ENCODE measurements at regions not wholly inside any gene's neighbourhood (a gene's known extent, or its start where the extent isn't known, plus 50 kb on each side); places are given as distances from the start of the nearest gene placed in this dataset.
A peak's percentile ranks its signal among the peaks of the same experiment; 100 is the strongest.

DNA sequence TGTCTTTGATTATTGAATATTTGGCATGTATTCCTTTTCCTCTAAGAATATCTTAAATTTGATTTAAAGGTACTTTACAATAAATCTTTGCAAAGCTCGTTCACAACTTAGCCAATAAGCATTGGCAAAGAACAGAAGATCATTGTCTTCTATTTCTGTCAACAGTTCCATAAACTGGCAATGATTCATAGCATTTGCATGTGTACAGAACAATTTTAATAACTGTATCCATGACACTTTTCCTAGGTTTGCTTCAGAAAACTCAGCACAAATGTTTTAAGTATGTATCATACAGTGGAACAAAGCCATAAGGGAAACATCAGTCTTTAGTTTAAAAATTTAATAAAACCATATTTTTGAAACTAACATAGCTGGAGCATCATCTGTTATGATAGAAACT lies 462.7 kb upstream of the RPS6KA3 start:
- TF ChIP-seq EZH2phosphoT487 (IDR thresholded peaks at IDR 0.05; ENCODE audit: borderline replicate concordance, low read length) (no peak), EZH2 (IDR thresholded peaks at IDR 0.05; ENCODE audit: low read length, unreplicated experiment) (no peak)
- TF ChIP-seq, protein P1, sequence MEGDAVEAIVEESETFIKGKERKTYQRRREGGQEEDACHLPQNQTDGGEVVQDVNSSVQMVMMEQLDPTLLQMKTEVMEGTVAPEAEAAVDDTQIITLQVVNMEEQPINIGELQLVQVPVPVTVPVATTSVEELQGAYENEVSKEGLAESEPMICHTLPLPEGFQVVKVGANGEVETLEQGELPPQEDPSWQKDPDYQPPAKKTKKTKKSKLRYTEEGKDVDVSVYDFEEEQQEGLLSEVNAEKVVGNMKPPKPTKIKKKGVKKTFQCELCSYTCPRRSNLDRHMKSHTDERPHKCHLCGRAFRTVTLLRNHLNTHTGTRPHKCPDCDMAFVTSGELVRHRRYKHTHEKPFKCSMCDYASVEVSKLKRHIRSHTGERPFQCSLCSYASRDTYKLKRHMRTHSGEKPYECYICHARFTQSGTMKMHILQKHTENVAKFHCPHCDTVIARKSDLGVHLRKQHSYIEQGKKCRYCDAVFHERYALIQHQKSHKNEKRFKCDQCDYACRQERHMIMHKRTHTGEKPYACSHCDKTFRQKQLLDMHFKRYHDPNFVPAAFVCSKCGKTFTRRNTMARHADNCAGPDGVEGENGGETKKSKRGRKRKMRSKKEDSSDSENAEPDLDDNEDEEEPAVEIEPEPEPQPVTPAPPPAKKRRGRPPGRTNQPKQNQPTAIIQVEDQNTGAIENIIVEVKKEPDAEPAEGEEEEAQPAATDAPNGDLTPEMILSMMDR (conservative IDR thresholded peaks at IDR 0.05; ENCODE audit: low read depth, low read length) = no peak
- no peaks in the 10 kb centered on the region for H3K9me3 ChIP-seq (ENCODE audit: low read length)
- DNase-seq (peak; percentile 77), ATAC-seq (peak; percentile 42)
- ChIA-PET CTCF (no interaction called here), POLR2A (ENCODE audit: unreplicated experiment) (no interaction called here)
- no peak overlapping the region for H3K9ac ChIP-seq (ENCODE audit: low read length)
- H3K9me2 ChIP-seq (replicated peaks; ENCODE audit: low read length) = no peaks in the 10 kb centered on the region
- peak overlapping the region; percentile 33; the same call in 1 of the 2 replicates for H3K4me2 ChIP-seq (ENCODE audit: low read length)
- no peaks in the 10 kb centered on the region for H4K20me1 ChIP-seq (ENCODE audit: low read length)
- BruUV-seq (replicated peaks) = no TSS peak
- no peaks in the 10 kb centered on the region for H3K27me3 ChIP-seq (ENCODE audit: low read length)
- H3K4me3 ChIP-seq (ENCODE audit: low read length) = no peak overlapping the region
- H3K79me2 ChIP-seq (ENCODE audit: low read length) = no peaks in the 10 kb centered on the region
- H3K27ac ChIP-seq (ENCODE audit: low read length) = peak overlapping the region; percentile 54
- no peaks in the 10 kb centered on the region for H3K36me3 ChIP-seq (ENCODE audit: low read depth, low read length)
- H2AFZ ChIP-seq (ENCODE audit: low read length) = no peak overlapping the region
- peaks cover 33% of the 10 kb centered on the region for H3K4me1 ChIP-seq (ENCODE audit: insufficient read depth, low read length)
- intact Hi-C loops (cut with micrococcal nuclease) = no loop called here
- H3F3A ChIP-seq (ENCODE audit: low read length, unreplicated experiment) = no peaks in the 10 kb centered on the region

DNA sequence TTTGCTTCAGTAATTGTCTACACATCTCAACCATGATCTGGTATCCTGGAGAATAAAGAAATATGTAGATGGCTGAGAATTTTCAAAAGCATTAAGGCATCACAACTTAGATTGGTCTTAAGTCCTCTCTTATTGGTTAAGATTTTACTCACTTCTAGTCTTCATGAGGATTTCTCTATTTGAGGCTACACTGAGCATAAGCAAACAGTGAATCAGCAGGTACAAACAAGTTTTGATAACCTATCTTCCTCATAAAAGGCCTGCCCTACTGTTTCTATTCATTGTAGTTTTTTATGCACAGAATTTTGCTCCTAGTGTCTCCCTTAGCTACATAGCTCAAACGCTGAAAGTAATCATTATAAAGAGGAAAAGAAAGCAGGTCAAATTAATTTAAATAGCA lies 460.7 kb upstream of the RPS6KA3 start:
- Histone ChIP-seq H3K4me3 (ENCODE audit: low read length) (no peak overlapping the region), H2AFZ (ENCODE audit: low read length) (no peak overlapping the region), H3K9me3 (ENCODE audit: low read length) (no peaks in the 10 kb centered on the region), H3F3A (ENCODE audit: low read length, unreplicated experiment) (no peaks in the 10 kb centered on the region), H3K79me2 (ENCODE audit: low read length) (no peaks in the 10 kb centered on the region), H3K27me3 (ENCODE audit: low read length) (no peaks in the 10 kb centered on the region), H3K9me2 (replicated peaks; ENCODE audit: low read length) (no peaks in the 10 kb centered on the region), H4K20me1 (ENCODE audit: low read length) (no peaks in the 10 kb centered on the region), H3K36me3 (ENCODE audit: low read depth, low read length) (no peaks in the 10 kb centered on the region), H3K9ac (ENCODE audit: low read length) (no peak overlapping the region), H3K27ac (ENCODE audit: low read length) (peak overlapping the region; percentile 36), H3K4me2 (ENCODE audit: low read length) (no peak overlapping the region), H3K4me1 (ENCODE audit: insufficient read depth, low read length) (peaks cover 33% of the 10 kb centered on the region)
- DNase-seq = peak; percentile 61
- ATAC-seq = peak; percentile 56
- CTCF ChIA-PET = no interaction called here
- TF ChIP-seq EZH2phosphoT487 (IDR thresholded peaks at IDR 0.05; ENCODE audit: borderline replicate concordance, low read length) (no peak), EZH2 (IDR thresholded peaks at IDR 0.05; ENCODE audit: low read length, unreplicated experiment) (no peak)
- TF ChIP-seq, protein P1 (conservative IDR thresholded peaks at IDR 0.05; ENCODE audit: low read depth, low read length) = no peak
- BruUV-seq (replicated peaks) = no TSS peak
- POLR2A ChIA-PET (ENCODE audit: unreplicated experiment) = no interaction called here
- intact Hi-C loops (cut with micrococcal nuclease) = no loop called here

DNA sequence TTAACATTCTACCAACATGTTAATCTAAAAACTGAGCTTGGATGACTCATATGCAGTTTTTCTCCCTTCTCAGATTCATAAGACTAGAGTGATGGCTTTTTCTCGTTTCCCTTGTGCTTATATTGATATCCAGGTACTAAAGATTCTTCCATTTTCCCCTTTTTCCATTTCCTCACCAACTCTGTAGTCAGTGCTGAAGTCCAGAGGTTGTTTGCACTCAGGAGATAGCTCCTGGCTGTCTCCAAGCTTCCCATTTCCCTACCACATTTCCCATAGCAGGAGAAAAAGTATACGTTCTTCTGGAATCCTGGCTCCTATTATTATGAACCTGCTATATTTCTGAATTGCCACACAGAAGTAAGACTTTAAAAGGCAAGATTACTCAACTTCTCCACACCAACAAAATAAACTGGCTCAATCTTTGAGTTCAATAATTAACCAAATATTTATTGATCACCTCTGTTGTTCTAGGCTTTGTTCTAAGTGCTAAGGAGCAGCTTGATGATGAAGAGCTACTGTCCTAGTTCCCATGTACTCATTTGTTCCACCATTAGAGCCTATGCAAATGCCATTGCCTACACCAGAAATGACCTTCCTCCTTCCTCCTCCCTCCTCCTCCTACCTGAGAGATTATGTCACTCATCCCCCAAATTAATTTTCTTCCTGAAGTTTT lies 454.4 kb upstream of the RPS6KA3 start:
- no peak for TF ChIP-seq EZH2phosphoT487 (IDR thresholded peaks at IDR 0.05; ENCODE audit: borderline replicate concordance, low read length)
- TF ChIP-seq, protein P1 (conservative IDR thresholded peaks at IDR 0.05; ENCODE audit: low read depth, low read length) = no peak
- no peak for TF ChIP-seq EZH2 (IDR thresholded peaks at IDR 0.05; ENCODE audit: low read length, unreplicated experiment)
- Histone ChIP-seq H3K4me3 (ENCODE audit: low read length) (no peak overlapping the region), H3K9ac (ENCODE audit: low read length) (no peak overlapping the region), H2AFZ (ENCODE audit: low read length) (no peak overlapping the region), H3K27ac (ENCODE audit: low read length) (no peak overlapping the region), H3K79me2 (ENCODE audit: low read length) (no peaks in the 10 kb centered on the region), H3K9me2 (replicated peaks; ENCODE audit: low read length) (no peaks in the 10 kb centered on the region), H4K20me1 (ENCODE audit: low read length) (no peaks in the 10 kb centered on the region), H3K9me3 (ENCODE audit: low read length) (no peaks in the 10 kb centered on the region), H3F3A (ENCODE audit: low read length, unreplicated experiment) (no peaks in the 10 kb centered on the region), H3K36me3 (ENCODE audit: low read depth, low read length) (no peaks in the 10 kb centered on the region), H3K27me3 (ENCODE audit: low read length) (no peaks in the 10 kb centered on the region), H3K4me1 (ENCODE audit: insufficient read depth, low read length) (no peaks in the 10 kb centered on the region), H3K4me2 (ENCODE audit: low read length) (no peak overlapping the region)
- intact Hi-C loops (cut with micrococcal nuclease) = no loop called here
- DNase-seq = no peak
- ATAC-seq = no peak
- ChIA-PET POLR2A (ENCODE audit: unreplicated experiment) (no interaction called here), CTCF (no interaction called here)
- BruUV-seq (replicated peaks) = no TSS peak

Data from PC-3 (cell line).